H54 (cell line): ENCODE measurements at regions not wholly inside any gene's neighbourhood (a gene's known extent, or its start where the extent isn't known, plus 50 kb on each side); places are given as distances from the start of the nearest gene placed in this dataset.

Experiments
- DNase-seq: peaks from one replicate; pipeline ENCODE4 v3.0.0; 2011; ENCODE audit warnings: low spot score, mixed read lengths; ENCODE audit not compliant: insufficient read length
- FAIRE-seq: peaks from 3 replicates; lab custom pipeline; 2011; peaks lifted over from hg19 to GRCh38; lab: Jason Lieb, UNC
- POLR2A ChIP-seq: IDR thresholded peaks from 2 replicates; pipeline ENCODE4 v1.6.1; 2011; ENCODE audit warnings: low read depth, mild to moderate bottlenecking, low read length

GRCh38 chr18:77635858-77636257 is 386.2 kb downstream of the GALR1 start:
- DNase-seq (no peak), FAIRE-seq (no peak)
- no peak for TF ChIP-seq POLR2A

GRCh38 chr18:77645170-77645872 is 395.7 kb downstream of the GALR1 start:
- DNase-seq (no peak), FAIRE-seq (no peak)
- TF ChIP-seq POLR2A: no peak

GRCh38 chr18:77647472-77647871 is 397.8 kb downstream of the GALR1 start:
- no peak for TF ChIP-seq POLR2A
- DNase-seq: no peak
- FAIRE-seq: no peak

GRCh38 chr18:77648411-77648810 is 398.8 kb downstream of the GALR1 start:
- no peak for DNase-seq
- no peak for FAIRE-seq
- TF ChIP-seq POLR2A: no peak

GRCh38 chr18:77650799-77651385 is 401.2 kb downstream of the GALR1 start:
- no peak for FAIRE-seq
- peak; percentile 22 for DNase-seq
- TF ChIP-seq POLR2A: no peak

GRCh38 chr18:77651441-77651840 is 401.8 kb downstream of the GALR1 start:
- no peak for FAIRE-seq
- no peak for TF ChIP-seq POLR2A
- DNase-seq: no peak

- no peak for DNase-seq
- FAIRE-seq: no peak
- TF ChIP-seq POLR2A: no peak
Observed at GRCh38 chr18:77653792-77654191, 404.1 kb downstream of the GALR1 start.

GRCh38 chr18:77654302-77654701 is 404.7 kb downstream of the GALR1 start:
- FAIRE-seq: no peak
- TF ChIP-seq POLR2A: no peak
- no peak for DNase-seq

- TF ChIP-seq POLR2A: no peak
- DNase-seq (no peak), FAIRE-seq (no peak)
Observed at GRCh38 chr18:77657651-77658298, 408.1 kb downstream of the GALR1 start.

GRCh38 chr18:77658299-77658662 is 408.6 kb downstream of the GALR1 start:
- no peak for DNase-seq
- no peak for TF ChIP-seq POLR2A
- no peak for FAIRE-seq

GRCh38 chr18:77658751-77659448 is 409.3 kb downstream of the GALR1 start:
- FAIRE-seq: no peak
- DNase-seq: no peak
- TF ChIP-seq POLR2A: no peak

- no peak for TF ChIP-seq POLR2A
- DNase-seq: no peak
- FAIRE-seq: no peak
Observed at GRCh38 chr18:77666613-77667012, 417.0 kb downstream of the GALR1 start.

GRCh38 chr18:77668219-77668618 is 418.6 kb downstream of the GALR1 start:
- no peak for TF ChIP-seq POLR2A
- FAIRE-seq (no peak), DNase-seq (no peak)

- DNase-seq (no peak), FAIRE-seq (no peak)
- TF ChIP-seq POLR2A: no peak
Observed at GRCh38 chr18:77669331-77669730, 419.7 kb downstream of the GALR1 start.
